ENCODE measurements at regions not wholly inside any gene's neighbourhood (a gene's known extent, or its start where the extent isn't known, plus 50 kb on each side); places are given as distances from the start of the nearest gene placed in this dataset.

DNA sequence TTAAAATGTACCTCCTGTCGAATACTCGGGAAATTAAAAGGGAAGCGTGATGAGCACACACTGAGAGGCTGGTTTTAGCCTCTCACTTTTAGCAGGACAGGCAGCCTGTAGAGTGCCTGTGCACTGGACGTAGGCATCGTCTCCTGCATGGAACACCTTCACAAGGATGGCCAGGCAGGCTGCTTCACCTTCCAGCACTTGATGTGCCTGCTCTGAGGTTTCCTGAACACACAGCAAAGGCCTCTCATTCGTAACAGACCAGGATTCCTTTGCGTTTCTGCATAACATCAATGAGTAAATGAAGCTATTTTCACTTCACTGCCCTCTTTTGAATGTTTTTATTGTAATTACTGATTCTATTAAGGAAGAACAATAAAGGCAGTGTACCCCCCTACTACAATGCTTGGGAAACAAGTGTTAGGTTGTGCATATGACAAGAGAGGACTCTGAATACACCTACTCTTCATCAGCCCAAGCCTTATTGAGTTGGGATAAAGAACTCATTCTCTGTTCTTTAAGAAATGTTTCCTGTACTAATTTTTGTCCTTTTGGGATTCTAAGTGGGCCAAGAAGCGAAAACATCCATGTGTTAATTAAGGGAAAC, 1077.6 kb upstream of the FOXG1 start:
- TF ChIP-seq, protein P1, sequence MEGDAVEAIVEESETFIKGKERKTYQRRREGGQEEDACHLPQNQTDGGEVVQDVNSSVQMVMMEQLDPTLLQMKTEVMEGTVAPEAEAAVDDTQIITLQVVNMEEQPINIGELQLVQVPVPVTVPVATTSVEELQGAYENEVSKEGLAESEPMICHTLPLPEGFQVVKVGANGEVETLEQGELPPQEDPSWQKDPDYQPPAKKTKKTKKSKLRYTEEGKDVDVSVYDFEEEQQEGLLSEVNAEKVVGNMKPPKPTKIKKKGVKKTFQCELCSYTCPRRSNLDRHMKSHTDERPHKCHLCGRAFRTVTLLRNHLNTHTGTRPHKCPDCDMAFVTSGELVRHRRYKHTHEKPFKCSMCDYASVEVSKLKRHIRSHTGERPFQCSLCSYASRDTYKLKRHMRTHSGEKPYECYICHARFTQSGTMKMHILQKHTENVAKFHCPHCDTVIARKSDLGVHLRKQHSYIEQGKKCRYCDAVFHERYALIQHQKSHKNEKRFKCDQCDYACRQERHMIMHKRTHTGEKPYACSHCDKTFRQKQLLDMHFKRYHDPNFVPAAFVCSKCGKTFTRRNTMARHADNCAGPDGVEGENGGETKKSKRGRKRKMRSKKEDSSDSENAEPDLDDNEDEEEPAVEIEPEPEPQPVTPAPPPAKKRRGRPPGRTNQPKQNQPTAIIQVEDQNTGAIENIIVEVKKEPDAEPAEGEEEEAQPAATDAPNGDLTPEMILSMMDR (IDR thresholded peaks at IDR 0.05; ENCODE audit: insufficient read depth in 1 of 2, low read depth in 1 of 2, low read length in 1 of 2, severe bottlenecking in 1 of 2, unreplicated experiment in 1 of 2), result no peak
- POLR2A ChIA-PET, result no interaction called here
- Histone ChIP-seq H3K36me3 (ENCODE audit: control insufficient read depth, insufficient read depth, low read length) (no peaks in the 10 kb centered on the region), H3K4me3 (ENCODE audit: low read depth, low read length) (no peak overlapping the region), H3K27me3 (replicated peaks; ENCODE audit: control insufficient read depth, insufficient read depth, low read length) (no peaks in the 10 kb centered on the region), H3K9me3 (no peaks in the 10 kb centered on the region), H3K4me1 (no peaks in the 10 kb centered on the region)
- no peak for DNase-seq
- Mint-ChIP-seq H3K9me3 (ENCODE audit: unreplicated experiment) (no peaks in the 10 kb centered on the region), H3K36me3 (ENCODE audit: insufficient read depth, unreplicated experiment) (no peaks in the 10 kb centered on the region), H3K4me3 (ENCODE audit: unreplicated experiment) (no peak overlapping the region), H3K27ac (ENCODE audit: unreplicated experiment) (no peak overlapping the region), H3K27me3 (ENCODE audit: insufficient read depth, unreplicated experiment) (peaks cover 2% of the 10 kb centered on the region), H3K4me1 (ENCODE audit: low read depth, unreplicated experiment) (no peaks in the 10 kb centered on the region)
- CTCF ChIA-PET, result no interaction called here
- BruUV-seq (replicated peaks), result no TSS peak
- intact Hi-C loops (cut with micrococcal nuclease; ENCODE audit: unreplicated experiment), result no loop called here

DNA sequence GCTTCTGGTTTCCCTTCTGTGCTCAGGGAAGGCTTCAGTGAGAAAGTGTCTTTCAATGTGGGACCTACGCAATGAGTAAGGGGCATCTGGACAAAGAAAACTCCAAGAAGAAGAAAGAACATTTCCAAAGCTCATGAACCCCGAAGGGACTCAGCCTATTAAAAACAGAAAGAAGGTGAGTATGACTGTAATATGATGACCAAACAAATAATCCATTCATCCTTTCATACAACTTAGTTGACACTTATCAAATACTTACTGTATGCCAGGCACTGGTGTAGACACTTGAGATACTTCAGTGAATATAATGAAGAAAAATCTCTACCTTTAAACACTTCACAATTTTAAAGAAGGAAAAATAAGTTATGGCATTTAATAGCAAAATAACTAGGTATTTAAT, 1054.2 kb upstream of the FOXG1 start:
- ChIA-PET CTCF (no interaction called here), POLR2A (no interaction called here)
- Mint-ChIP-seq H3K4me3 (ENCODE audit: unreplicated experiment) (no peak overlapping the region), H3K36me3 (ENCODE audit: insufficient read depth, unreplicated experiment) (no peaks in the 10 kb centered on the region), H3K4me1 (ENCODE audit: low read depth, unreplicated experiment) (no peaks in the 10 kb centered on the region), H3K27me3 (ENCODE audit: insufficient read depth, unreplicated experiment) (no peaks in the 10 kb centered on the region), H3K27ac (ENCODE audit: unreplicated experiment) (no peak overlapping the region), H3K9me3 (ENCODE audit: unreplicated experiment) (peaks cover 27% of the 10 kb centered on the region)
- TF ChIP-seq, protein P1 (IDR thresholded peaks at IDR 0.05; ENCODE audit: insufficient read depth in 1 of 2, low read depth in 1 of 2, low read length in 1 of 2, severe bottlenecking in 1 of 2, unreplicated experiment in 1 of 2), result no peak
- intact Hi-C loops (cut with micrococcal nuclease; ENCODE audit: unreplicated experiment), result no loop called here
- H3K27me3 ChIP-seq (replicated peaks; ENCODE audit: control insufficient read depth, insufficient read depth, low read length), result no peaks in the 10 kb centered on the region
- H3K9me3 ChIP-seq, result peaks cover 10% of the 10 kb centered on the region
- no peak overlapping the region for H3K4me3 ChIP-seq (ENCODE audit: low read depth, low read length)
- BruUV-seq (replicated peaks), result no TSS peak
- DNase-seq, result no peak
- H3K4me1 ChIP-seq, result no peaks in the 10 kb centered on the region
- no peaks in the 10 kb centered on the region for H3K36me3 ChIP-seq (ENCODE audit: control insufficient read depth, insufficient read depth, low read length)

DNA sequence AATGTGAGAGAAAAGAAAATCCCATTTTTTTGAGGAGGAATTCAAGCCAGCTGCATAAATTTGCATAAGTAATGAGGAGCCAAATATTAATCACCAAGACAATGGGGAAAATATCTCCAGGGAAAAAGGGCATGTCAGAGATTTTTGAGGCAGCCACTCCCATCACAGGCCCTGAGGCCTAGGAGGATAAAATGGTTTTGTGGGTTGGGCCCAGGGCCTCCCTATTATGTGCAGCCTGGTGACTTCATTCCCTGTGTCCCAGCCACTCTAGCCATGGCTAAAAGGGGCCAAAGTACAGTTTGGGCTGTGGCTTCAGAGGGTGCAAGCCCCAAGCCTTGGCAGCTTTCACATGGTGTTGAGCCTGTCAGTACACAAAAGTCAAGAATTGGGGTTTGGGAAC, 1051.0 kb upstream of the FOXG1 start:
- Mint-ChIP-seq H3K27me3 (ENCODE audit: insufficient read depth, unreplicated experiment) (no peaks in the 10 kb centered on the region), H3K4me1 (ENCODE audit: low read depth, unreplicated experiment) (no peaks in the 10 kb centered on the region), H3K4me3 (ENCODE audit: unreplicated experiment) (no peak overlapping the region), H3K9me3 (ENCODE audit: unreplicated experiment) (peaks cover 33% of the 10 kb centered on the region), H3K36me3 (ENCODE audit: insufficient read depth, unreplicated experiment) (no peaks in the 10 kb centered on the region), H3K27ac (ENCODE audit: unreplicated experiment) (no peak overlapping the region)
- BruUV-seq (replicated peaks), result no TSS peak
- ChIA-PET CTCF (no interaction called here), POLR2A (no interaction called here)
- intact Hi-C loops (cut with micrococcal nuclease; ENCODE audit: unreplicated experiment), result no loop called here
- no peak for DNase-seq
- Histone ChIP-seq H3K27me3 (replicated peaks; ENCODE audit: control insufficient read depth, insufficient read depth, low read length) (no peaks in the 10 kb centered on the region), H3K4me3 (ENCODE audit: low read depth, low read length) (no peak overlapping the region), H3K4me1 (no peaks in the 10 kb centered on the region), H3K9me3 (peaks cover 10% of the 10 kb centered on the region), H3K36me3 (ENCODE audit: control insufficient read depth, insufficient read depth, low read length) (no peaks in the 10 kb centered on the region)
- TF ChIP-seq, protein P1 (IDR thresholded peaks at IDR 0.05; ENCODE audit: insufficient read depth in 1 of 2, low read depth in 1 of 2, low read length in 1 of 2, severe bottlenecking in 1 of 2, unreplicated experiment in 1 of 2), result no peak

Data from Caco-2 (cell line).